DND-41 (cell line): ENCODE measurements at regions not wholly inside any gene's neighbourhood (a gene's known extent, or its start where the extent isn't known, plus 50 kb on each side); places are given as distances from the start of the nearest gene placed in this dataset.

Source experiments
- EZH2 ChIP-seq: IDR thresholded peaks from 3 replicates; pipeline ENCODE4 v1.6.1; 2012; ENCODE audit warnings: borderline replicate concordance, low read depth, mild to moderate bottlenecking, moderate library complexity, low read length, inconsistent platforms; ENCODE audit not compliant: severe bottlenecking
- TF ChIP-seq, protein P1 (sequence below): IDR thresholded peaks from 2 replicates; pipeline ENCODE4 v1.5.1; 2012; ENCODE audit warnings: borderline replicate concordance, low read length, moderate library complexity, mild to moderate bottlenecking; ENCODE audit not compliant: poor library complexity, severe bottlenecking; ENCODE audit errors: extremely low read depth

- TF ChIP-seq, protein P1, sequence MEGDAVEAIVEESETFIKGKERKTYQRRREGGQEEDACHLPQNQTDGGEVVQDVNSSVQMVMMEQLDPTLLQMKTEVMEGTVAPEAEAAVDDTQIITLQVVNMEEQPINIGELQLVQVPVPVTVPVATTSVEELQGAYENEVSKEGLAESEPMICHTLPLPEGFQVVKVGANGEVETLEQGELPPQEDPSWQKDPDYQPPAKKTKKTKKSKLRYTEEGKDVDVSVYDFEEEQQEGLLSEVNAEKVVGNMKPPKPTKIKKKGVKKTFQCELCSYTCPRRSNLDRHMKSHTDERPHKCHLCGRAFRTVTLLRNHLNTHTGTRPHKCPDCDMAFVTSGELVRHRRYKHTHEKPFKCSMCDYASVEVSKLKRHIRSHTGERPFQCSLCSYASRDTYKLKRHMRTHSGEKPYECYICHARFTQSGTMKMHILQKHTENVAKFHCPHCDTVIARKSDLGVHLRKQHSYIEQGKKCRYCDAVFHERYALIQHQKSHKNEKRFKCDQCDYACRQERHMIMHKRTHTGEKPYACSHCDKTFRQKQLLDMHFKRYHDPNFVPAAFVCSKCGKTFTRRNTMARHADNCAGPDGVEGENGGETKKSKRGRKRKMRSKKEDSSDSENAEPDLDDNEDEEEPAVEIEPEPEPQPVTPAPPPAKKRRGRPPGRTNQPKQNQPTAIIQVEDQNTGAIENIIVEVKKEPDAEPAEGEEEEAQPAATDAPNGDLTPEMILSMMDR = no peak
- TF ChIP-seq EZH2 = no peak
Measured at GRCh38 chr12:4148418-4149056, 125.0 kb upstream of the CCND2 start.
